Kidney epithelial cell (primary cell): ENCODE measurements at regions not wholly inside any gene's neighbourhood (a gene's known extent, or its start where the extent isn't known, plus 50 kb on each side); places are given as distances from the start of the nearest gene placed in this dataset.

Experiments
- DNase-seq: peaks from one replicate; pipeline ENCODE4 v3.0.0-alpha.2; 2010; ENCODE audit warnings: low read depth
- H3K27me3 ChIP-seq: 2 replicates; pipeline ENCODE4 v1.6.0; 2011; ENCODE audit warnings: low read length; ENCODE audit not compliant: control insufficient read depth, insufficient read depth
- H3K36me3 ChIP-seq: 2 replicates; pipeline ENCODE4 v1.5.1; 2011; ENCODE audit warnings: low read length; ENCODE audit not compliant: control insufficient read depth, insufficient read depth
- H3K4me3 ChIP-seq: 2 replicates; pipeline ENCODE4 v1.5.1; 2011; ENCODE audit warnings: low read depth, mild to moderate bottlenecking, control low read depth, low read length
- TF ChIP-seq, protein P1 (sequence below): IDR thresholded peaks from 2 replicates; pipeline ENCODE4 v1.5.1; 2011; ENCODE audit warnings: mild to moderate bottlenecking, moderate library complexity, low read length, control low read depth, inconsistent platforms; ENCODE audit not compliant: insufficient read depth, poor library complexity, severe bottlenecking

DNA sequence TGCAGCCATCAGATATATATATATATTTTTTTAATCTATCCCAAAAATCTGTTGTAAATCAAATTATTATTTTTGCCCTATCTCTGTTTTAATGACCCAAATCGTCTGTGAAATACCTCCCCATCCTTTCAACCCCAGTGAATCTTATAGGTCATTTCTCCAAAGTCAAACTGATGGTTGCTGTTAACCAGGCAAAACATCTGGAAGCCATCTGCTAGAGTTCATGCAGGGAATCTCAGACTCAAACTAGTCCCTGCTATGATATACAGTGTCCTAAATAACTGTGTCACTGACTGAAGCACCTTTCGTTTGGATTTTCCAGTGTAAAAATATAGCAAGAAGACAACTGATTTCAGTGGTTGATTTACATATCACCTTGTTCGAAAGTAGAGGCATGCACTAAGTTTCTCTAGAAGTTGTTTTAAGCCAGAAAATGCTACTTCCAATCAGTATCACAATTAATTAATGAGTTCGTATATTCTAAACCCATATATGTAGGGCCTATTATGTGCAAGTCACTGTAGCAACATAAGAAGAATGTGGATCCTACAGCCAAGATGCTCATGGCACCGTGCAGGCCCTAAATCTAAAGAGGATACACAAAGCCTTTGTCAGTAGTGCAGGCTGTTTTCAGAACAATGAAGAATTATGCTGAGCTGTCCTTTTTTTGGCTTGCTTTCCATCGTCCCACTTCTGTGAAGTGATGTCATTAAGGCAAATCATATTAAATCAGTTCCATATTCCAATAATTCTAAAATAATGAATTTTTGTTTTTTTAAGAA, 566.0 kb downstream of the STK39 start:
- DNase-seq = no peak
- TF ChIP-seq, protein P1, sequence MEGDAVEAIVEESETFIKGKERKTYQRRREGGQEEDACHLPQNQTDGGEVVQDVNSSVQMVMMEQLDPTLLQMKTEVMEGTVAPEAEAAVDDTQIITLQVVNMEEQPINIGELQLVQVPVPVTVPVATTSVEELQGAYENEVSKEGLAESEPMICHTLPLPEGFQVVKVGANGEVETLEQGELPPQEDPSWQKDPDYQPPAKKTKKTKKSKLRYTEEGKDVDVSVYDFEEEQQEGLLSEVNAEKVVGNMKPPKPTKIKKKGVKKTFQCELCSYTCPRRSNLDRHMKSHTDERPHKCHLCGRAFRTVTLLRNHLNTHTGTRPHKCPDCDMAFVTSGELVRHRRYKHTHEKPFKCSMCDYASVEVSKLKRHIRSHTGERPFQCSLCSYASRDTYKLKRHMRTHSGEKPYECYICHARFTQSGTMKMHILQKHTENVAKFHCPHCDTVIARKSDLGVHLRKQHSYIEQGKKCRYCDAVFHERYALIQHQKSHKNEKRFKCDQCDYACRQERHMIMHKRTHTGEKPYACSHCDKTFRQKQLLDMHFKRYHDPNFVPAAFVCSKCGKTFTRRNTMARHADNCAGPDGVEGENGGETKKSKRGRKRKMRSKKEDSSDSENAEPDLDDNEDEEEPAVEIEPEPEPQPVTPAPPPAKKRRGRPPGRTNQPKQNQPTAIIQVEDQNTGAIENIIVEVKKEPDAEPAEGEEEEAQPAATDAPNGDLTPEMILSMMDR = no peak
- H3K4me3 ChIP-seq = no peak overlapping the region

DNA sequence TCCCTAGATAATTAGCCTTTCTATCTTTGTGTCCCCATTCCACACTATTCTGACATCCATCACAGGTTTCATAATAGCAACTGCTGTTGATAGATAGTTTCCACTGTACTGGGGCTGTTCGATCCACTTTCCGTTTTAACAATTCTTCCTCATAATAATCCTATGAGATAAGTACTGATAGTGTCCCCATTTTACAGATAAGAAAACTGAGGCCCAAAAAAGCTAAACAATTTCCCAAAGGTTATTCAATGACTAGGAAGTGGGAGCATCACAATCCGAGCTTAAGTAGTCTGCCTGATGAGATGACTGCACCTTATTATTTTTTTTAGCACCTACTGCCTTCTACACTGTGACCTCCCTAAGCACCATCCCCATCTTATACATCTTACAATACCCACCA, 569.2 kb downstream of the STK39 start:
- DNase-seq = no peak
- TF ChIP-seq, protein P1 = no peak
- H3K36me3 ChIP-seq = no peaks in the 10 kb centered on the region
- no peaks in the 10 kb centered on the region for H3K27me3 ChIP-seq
- H3K4me3 ChIP-seq = no peak overlapping the region

More for the DNA sequence above, 566.0 kb downstream of the STK39 start:
- H3K27me3 ChIP-seq = no peaks in the 10 kb centered on the region
- no peaks in the 10 kb centered on the region for H3K36me3 ChIP-seq

DNA sequence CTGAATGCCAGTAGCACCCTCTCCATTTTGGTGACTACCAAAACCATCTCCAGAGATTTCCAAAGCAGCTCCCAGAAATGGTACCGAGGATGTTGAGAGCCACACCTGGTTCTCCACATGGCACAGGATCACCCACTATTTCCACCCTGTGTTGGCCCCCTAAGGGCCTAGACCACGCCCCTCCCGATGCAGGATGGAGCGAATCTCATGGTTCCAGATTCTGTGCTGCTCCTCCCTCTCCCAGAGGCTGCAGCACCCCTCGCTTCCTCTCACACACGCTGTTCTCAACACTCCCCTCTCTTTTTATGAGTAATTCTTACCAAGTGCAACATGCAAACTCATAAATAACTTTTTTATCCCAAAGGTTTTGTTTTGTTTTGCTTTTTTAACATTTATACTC, 571.5 kb downstream of the STK39 start:
- no peak for DNase-seq
- TF ChIP-seq, protein P1 = no peak

DNA sequence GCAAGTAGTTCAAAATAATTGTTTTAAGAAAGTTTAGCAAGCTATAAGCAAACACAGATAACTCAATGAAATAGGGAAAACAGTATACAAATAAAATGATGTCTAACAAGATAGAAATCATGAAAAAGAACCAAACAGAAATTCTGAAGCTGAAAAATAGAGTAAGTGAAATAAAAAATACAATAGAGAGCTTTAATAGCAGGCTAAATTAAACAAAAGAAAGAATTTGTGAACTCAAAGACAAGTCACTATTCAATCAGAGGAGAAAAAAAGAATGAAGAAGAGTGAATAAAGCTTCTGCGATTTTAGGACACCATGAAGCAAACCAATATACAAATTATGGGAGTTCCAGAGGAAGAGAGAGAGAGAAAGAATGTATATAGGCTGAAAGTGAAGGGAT, 576.8 kb downstream of the STK39 start:
- Histone ChIP-seq H3K4me3 (no peak overlapping the region), H3K27me3 (no peaks in the 10 kb centered on the region), H3K36me3 (no peaks in the 10 kb centered on the region)
- TF ChIP-seq, protein P1 = no peak
- DNase-seq = no peak

More for the DNA sequence above, 571.5 kb downstream of the STK39 start:
- Histone ChIP-seq H3K4me3 (no peak overlapping the region), H3K27me3 (no peaks in the 10 kb centered on the region), H3K36me3 (no peaks in the 10 kb centered on the region)

DNA sequence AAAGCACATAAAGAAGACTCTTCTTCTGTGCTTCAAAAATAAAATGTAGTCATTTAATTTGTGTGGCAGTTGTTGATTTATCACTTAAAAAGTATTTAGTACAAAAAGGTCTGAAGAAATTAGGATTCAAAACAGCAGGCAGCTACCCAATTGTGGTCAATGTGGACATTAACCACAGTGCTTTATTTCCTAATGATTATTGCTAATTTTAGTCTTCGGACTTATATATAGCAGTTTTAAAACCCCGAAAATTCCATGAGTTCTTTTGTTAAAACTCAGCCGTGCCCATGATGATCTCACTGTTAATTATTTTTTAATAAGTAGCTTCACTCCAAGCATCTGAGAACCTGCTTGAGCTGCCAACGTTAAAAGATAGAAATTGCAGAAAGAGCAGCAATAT, 594.3 kb downstream of the STK39 start:
- H3K4me3 ChIP-seq = no peak overlapping the region
- no peak for DNase-seq
- H3K36me3 ChIP-seq = no peaks in the 10 kb centered on the region
- H3K27me3 ChIP-seq = no peaks in the 10 kb centered on the region
- TF ChIP-seq, protein P1 = no peak

DNA sequence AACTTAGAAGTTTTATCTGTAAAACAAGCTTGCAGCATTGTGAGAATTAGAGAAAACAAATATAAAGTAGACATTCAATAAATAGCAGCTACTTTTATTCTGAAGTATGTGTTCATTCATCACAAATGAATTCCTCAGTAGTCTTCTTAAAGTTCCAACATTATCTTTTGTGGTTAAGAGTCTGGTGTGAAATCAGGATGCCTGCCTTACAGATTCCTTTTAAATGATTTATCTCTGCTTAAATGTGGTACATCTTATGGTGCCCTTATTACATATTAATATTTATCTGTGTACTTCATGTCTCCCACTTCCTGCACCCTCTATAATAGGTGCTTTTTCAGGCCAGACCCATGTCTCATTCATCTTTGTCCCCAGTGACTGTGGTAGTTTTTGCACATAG, 595.0 kb downstream of the STK39 start:
- Histone ChIP-seq H3K27me3 (no peaks in the 10 kb centered on the region), H3K36me3 (no peaks in the 10 kb centered on the region), H3K4me3 (no peak overlapping the region)
- no peak for DNase-seq
- TF ChIP-seq, protein P1 = no peak
